AG04450 (cell line): ENCODE measurements at regions not wholly inside any gene's neighbourhood (a gene's known extent, or its start where the extent isn't known, plus 50 kb on each side); places are given as distances from the start of the nearest gene placed in this dataset.

Experiments used
- CTCF ChIA-PET: fragments of 300-600, 350-600 bp; formaldehyde crosslinking; extraction: SDS; loops from one replicate; lab custom pipeline; 2022; ENCODE audit warnings: antibody characterized with exemption, inconsistent platforms; lab: Charles Lee
- POLR2A ChIA-PET: fragments of 350-600 bp; formaldehyde crosslinking; extraction: SDS; loops from one replicate; lab custom pipeline; 2021; ENCODE audit warnings: antibody characterized with exemption, inconsistent platforms; lab: Yijun Ruan, JAX
- DNase-seq: peaks from one replicate; pipeline ENCODE4 v3.0.0-alpha.2; 2011; ENCODE audit warnings: low read depth, low spot score
- H3K27ac ChIP-seq: one replicate; pipeline ENCODE4 v1.5.1; 2012; ENCODE audit warnings: low read depth, low read length, control low read depth
- H3K27me3 ChIP-seq: one replicate; pipeline ENCODE4 v1.6.0; 2012; ENCODE audit warnings: low read length; ENCODE audit not compliant: control insufficient read depth, insufficient read depth
- H3K4me3 ChIP-seq: 2 replicates; pipeline ENCODE4 v1.5.1; 2011; ENCODE audit warnings: mild to moderate bottlenecking, low read depth, low read length, control low read depth
- H3K9me3 ChIP-seq: 2 replicates; pipeline ENCODE4 v1.5.1; 2012; ENCODE audit warnings: low read length; ENCODE audit not compliant: control insufficient read depth, insufficient read depth
- CTCF ChIP-seq: IDR thresholded peaks from 2 replicates; pipeline ENCODE4 v1.5.1; 2011; ENCODE audit warnings: low read depth, low read length, control low read depth, inconsistent platforms

DNA sequence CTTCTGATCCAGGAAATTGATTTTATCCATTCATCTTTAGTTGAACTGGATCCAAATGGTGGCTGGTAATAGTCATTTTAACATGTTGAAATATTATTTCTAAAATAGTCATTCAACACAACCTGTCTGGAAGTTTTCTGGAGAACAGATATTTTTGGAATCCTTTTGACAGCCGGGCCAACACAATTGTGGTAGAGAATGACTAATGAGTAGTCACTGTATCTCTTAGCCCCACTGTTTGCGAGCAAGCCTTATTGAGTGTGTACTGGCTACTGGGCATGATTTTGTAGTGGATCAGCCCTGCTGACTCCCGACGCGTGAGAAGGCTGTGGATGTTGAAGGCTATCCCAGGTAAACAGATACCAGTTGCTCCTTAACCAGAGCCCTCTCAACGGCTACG is 383.4 kb downstream of the ZNF536 start:
- H3K27ac ChIP-seq: no peak overlapping the region
- ChIA-PET CTCF (no interaction called here), POLR2A (no interaction called here)
- DNase-seq: no peak
- no peak overlapping the region for H3K4me3 ChIP-seq
- H3K9me3 ChIP-seq: no peaks in the 10 kb centered on the region; the same call in 1 of the 2 replicates
- no peaks in the 10 kb centered on the region for H3K27me3 ChIP-seq
- no peak for TF ChIP-seq CTCF

GRCh38 chr19:30754162-30754561 is 382.0 kb downstream of the ZNF536 start:
- ChIA-PET POLR2A (no interaction called here), CTCF (no interaction called here)
- Histone ChIP-seq H3K27ac (no peak overlapping the region), H3K9me3 (no peaks in the 10 kb centered on the region; the same call in 1 of the 2 replicates), H3K4me3 (no peak overlapping the region), H3K27me3 (no peaks in the 10 kb centered on the region)
- no peak for TF ChIP-seq CTCF
- DNase-seq: no peak

- Histone ChIP-seq H3K27ac (no peak overlapping the region), H3K4me3 (no peak overlapping the region), H3K9me3 (no peaks in the 10 kb centered on the region; the same call in 1 of the 2 replicates), H3K27me3 (no peaks in the 10 kb centered on the region)
- DNase-seq: no peak
- POLR2A ChIA-PET: no interaction called here
- CTCF ChIA-PET: no interaction called here
- no peak for TF ChIP-seq CTCF
These were observed 380.7 kb downstream of the ZNF536 start for GRCh38 chr19:30752876-30753275.

GRCh38 chr19:30752201-30752600 is 380.0 kb downstream of the ZNF536 start:
- no peak for DNase-seq
- TF ChIP-seq CTCF: no peak
- POLR2A ChIA-PET: no interaction called here

DNA sequence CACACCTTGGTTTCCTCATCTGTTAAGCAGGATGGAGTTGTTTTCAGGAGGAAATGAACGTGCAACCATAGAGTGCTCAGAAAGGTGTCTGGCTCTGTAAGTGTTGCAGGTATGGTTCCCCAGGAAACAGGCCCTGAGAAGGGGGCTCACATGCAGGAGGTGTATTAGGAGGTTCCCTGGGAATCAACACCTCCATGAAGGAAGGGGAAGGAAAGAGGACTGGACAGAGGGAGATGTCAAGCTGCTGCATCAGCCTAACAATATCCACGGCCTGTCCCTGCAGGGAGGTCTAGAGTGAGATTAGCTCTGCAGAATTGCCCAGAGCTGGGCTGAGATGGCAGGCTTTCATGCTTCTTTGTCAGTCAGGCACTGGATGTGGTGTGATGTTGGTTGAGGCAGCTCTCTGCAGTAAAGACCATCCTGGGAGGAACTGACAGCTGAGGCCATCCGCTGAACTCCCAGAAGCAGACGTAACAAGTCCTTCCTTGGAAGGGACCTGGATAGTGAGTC is 373.3 kb downstream of the ZNF536 start:
- TF ChIP-seq CTCF: no peak
- CTCF ChIA-PET: no interaction called here
- H3K27ac ChIP-seq: no peak overlapping the region
- H3K9me3 ChIP-seq: no peaks in the 10 kb centered on the region
- POLR2A ChIA-PET: no interaction called here
- H3K4me3 ChIP-seq: no peak overlapping the region
- DNase-seq: no peak
- no peaks in the 10 kb centered on the region for H3K27me3 ChIP-seq

More at GRCh38 chr19:30752201-30752600, 380.0 kb downstream of the ZNF536 start:
- CTCF ChIA-PET: no interaction called here
- no peak overlapping the region for H3K27ac ChIP-seq
- no peaks in the 10 kb centered on the region; the same call in 1 of the 2 replicates for H3K9me3 ChIP-seq
- H3K27me3 ChIP-seq: no peaks in the 10 kb centered on the region
- H3K4me3 ChIP-seq: no peak overlapping the region
